G401 (cell line): ENCODE measurements at regions not wholly inside any gene's neighbourhood (a gene's known extent, or its start where the extent isn't known, plus 50 kb on each side); places are given as distances from the start of the nearest gene placed in this dataset.

Experiments used
- DNase-seq: peaks from one replicate; pipeline ENCODE4 v3.0.0-alpha.2; 2015; ENCODE audit warnings: low spot score
- in situ Hi-C: cut with HindIII; loops from 2 replicates; pipeline ENCODE4 v1.10.0; 2016; ENCODE audit warnings: low sequenced_read_pairs, mixed read lengths

- no peak for DNase-seq
- in situ Hi-C loops = no loop called here
These were observed 976.9 kb downstream of the BRD1 start for GRCh38 chr22:48850658-48851287.

DNA sequence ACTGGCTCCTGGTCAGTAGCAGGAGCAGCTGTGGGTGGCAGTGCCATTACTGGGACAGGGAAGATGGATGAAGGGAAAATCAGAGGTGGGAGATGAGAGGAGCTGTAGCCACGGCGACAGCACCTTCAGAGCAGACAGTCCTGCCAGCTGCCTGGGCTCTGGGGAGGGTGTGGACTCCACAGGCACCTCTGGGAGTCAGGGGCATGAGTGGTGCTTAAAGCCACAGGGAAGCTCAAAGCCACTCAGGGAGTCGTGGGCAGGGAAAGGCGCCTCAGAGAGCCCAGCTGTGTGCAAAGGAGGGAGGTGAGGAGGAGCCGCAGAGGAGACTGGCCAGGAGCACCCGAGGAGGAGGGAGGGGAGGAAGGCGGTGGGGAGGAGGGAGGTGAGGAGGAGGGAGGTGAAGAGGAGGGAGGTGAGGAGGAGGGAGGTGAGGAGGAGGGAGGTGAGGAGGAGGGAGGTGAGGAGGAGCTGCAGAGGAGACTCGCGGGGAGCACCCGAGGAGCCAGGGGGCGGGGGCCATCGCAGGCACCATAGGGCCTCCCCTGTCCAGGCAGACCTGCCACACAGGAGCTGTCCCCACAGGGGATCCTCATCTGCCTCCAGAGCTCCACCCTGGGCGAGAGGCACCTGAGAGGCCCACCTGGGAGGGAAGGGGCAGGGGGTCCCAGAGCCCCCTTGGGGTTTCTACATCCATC is 977.6 kb downstream of the BRD1 start:
- in situ Hi-C loops = no loop called here

DNA sequence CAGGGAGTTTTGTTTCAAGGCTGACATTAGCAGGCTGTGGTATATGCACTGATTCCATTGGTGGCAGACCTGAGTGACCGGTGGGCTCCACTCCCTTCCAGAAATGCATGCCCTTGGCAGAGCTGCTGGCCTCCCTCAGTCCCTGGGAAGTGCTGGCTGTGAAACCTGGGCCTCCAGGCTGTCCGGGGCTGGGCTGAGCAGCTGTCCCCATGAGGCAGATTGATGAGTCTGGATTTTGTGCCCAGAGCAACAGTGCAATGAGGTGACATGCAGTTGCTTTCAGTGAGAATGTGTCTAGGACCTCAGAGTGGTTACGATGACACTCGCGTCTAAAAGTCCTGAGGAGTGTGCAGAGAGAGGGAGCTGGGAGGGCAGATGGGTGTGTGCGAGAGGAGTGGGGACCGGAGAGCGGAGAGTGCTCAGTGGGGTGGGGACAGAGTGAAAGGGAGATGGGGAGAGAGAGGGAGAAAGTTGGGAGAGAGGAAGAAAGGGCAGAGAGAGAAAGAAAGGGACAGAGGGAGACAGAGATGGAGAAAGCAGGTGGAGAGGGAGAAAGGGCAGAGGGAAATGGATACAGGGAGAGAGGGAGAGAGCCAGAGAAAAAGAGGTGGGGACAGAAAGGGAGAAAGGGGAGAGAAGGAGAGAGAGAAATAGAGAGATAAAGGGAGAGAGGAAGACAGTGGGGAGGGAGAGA is 978.3 kb downstream of the BRD1 start:
- in situ Hi-C loops = no loop called here
- DNase-seq = no peak

More for the DNA sequence above, 977.6 kb downstream of the BRD1 start:
- no peak for DNase-seq

DNA sequence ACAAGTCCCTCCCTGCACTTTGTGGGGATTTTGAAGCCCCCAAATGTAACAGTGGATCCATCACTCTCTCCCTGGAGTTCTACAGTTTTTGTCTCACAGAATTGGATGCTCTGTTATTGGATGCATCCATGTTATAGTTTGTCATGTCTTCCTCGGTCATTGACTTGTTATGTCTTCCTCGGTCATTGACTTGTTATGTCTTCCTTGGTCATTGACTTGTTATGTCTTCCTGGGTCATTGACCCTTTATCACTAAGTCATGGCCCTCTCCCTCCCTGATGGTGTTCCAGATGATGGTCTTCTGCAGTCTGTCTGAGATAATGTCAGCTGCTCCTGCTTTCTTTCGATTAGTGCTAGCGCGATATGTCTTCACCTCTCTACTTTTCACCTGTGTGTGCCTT is 981.5 kb downstream of the BRD1 start:
- in situ Hi-C loops = no loop called here

GRCh38 chr22:48845356-48845936 is 982.2 kb downstream of the BRD1 start:
- no peak for DNase-seq
- in situ Hi-C loops = no loop called here

More for the DNA sequence above, 981.5 kb downstream of the BRD1 start:
- no peak for DNase-seq

- in situ Hi-C loops = no loop called here
These were observed 983.5 kb downstream of the BRD1 start for GRCh38 chr22:48844056-48844675.

DNA sequence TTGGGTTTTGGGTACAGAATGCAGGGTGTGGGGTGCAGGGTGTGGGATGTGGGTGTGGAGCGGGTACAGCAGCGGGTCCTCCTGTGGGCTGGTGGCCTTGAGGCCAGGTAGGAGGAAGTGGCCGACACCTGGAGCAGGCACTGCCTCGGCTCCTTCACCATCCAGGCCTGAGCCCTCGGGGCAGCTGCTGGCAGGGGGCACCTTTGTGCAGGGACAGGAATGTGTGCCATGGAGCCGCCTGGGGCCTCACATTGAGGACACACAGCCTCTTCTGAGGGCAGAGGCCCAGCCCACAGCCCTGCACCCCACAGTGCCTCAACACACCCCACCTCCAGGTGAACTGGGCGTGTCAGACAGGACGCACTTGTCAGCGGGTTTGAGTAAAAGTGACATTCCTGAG is 984.0 kb downstream of the BRD1 start:
- in situ Hi-C loops = no loop called here

More at GRCh38 chr22:48844056-48844675, 983.5 kb downstream of the BRD1 start:
- no peak for DNase-seq

GRCh38 chr22:48842976-48843375 is 984.7 kb downstream of the BRD1 start:
- DNase-seq = no peak
- in situ Hi-C loops = no loop called here

More for the DNA sequence above, 984.0 kb downstream of the BRD1 start:
- DNase-seq = no peak

DNA sequence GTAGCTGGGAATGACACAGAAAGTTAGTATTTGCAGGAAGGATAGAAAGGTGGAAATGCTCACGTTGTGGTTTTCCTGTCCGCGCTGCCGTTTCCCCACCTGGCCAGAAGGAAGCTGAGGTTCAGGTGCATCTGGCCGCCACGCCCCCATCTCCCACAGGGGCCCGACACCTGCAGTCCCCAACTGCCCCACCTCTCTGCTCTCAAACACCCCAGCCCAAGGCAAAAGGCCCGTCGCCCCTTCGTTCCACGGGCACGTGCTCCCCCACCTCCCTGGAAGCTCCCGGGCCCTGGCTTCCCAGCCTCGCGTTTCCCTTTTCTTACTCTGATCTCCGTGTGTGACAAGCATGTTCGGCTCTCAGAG is 985.1 kb downstream of the BRD1 start:
- in situ Hi-C loops = no loop called here
- no peak for DNase-seq

DNA sequence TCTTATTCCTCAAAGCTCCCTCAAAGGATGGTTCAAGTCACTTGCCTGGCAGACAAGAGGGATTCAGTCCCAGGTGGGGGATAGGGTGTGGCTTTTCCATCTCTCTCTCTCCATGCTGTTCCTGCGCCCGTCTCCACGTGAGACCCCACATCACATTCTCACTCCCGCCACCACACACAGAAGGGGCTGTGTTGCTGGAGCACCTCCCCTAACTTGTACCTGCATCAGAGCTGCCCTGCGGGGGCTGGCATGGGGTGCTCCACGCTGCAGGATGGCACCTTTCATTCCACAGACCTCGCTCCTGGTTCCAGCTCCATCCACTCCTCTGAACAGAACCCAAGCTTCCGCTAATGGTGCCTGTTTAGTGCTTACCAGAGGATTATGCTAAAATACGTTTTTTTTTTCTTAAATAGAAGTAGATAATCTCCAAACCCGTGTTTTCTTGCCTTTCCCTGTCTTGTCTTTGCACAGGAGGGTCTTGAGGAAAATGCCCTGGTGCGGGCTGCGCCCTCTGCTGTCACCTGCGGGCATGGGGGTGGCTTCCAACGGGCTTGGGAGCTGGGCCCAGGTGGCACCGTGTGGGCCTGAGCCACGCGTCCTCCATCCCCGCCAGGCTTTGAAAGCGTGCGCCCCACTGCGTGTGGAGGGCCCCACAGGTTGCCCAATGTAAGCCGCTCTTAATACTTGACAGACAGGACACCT is 985.6 kb downstream of the BRD1 start:
- in situ Hi-C loops = no loop called here
- DNase-seq = no peak

DNA sequence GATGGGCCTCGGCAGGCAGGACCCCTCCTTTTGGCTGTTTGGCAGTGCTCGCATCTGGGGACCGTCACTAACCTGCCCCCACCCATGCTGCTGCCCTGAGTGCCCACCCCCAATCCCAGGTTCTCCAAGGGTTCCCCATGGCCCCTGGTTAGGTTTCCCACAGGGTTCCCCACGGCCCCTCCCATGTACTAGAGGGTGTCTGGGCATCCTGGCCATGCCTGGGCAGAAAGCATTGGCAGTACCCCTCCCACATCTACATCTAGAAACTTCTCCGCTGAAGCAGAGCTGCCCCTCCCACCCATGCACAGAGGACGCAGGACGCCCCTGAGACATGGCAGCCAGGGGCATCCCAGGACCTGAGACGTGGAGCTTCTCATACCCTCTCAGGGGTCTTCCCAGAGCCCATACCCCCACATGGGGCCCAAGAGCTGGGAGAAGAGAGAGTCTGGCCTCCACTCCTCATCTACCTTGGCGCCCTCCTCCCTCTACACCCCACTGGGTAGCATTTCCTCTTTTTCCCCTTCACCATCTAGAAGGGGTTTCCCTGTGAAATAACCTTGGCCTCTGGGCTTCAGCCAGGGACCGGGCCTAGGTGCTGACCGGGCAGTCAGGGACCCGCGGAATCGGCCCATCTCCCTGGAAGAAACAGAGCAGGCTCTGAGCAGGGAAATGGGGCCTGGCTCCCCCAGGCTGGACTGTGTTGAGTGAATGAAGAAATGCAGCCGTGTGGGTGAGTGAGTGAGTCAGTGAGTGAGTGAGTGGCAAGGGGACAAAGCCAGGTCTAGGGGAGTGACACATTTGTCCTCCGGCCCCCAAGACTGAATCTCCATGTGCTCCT is 987.3 kb downstream of the BRD1 start:
- in situ Hi-C loops = no loop called here
- no peak for DNase-seq

- no peak for DNase-seq
- in situ Hi-C loops = no loop called here
These were observed 988.6 kb downstream of the BRD1 start for GRCh38 chr22:48838846-48839730.

DNA sequence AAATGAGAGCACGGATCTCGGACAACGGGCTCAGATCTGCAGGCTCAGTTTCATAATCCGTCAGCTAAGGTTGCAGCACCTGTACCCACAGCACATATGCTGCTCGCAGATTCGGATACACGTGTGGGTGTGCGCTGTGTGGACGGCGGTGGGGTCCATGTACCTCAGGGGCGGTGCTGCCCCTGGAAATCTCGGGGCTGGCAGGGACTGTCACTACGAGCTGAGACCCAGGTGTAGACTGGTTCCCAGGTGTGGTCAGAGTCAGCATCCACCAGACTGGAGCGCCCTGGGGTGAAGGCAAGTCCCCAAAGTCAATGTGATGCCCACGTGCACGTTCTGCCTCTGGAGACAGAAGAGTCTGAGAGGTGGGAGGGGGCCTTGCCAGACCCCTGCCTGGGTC is 989.3 kb downstream of the BRD1 start:
- in situ Hi-C loops = no loop called here
- DNase-seq = no peak

DNA sequence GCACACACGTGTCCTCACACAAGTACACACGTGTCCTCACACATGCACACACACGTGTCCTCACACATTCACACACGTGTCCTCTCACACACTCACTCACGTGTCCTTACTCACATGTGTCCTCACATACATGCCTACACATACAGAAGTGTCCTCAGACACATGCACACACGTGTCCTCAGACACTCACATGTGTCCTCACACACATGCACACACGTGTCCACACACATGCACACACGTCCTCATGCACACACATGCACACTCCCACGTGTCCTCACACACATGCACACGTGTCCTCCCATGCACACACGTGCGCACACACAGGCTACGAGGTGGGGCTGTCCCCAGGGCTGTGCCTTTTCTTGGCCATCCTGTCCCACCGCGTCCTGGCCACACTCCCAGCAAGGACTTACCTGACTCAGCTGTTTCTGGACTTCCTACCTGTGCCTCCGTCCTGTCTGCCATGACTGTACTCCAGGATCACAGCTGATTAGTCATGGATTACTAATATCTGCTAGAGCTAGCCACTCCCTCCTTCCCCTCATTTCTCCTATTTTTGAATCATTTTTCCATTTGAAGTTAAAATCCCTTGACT is 990.2 kb downstream of the BRD1 start:
- in situ Hi-C loops = no loop called here
- DNase-seq = no peak

- in situ Hi-C loops = no loop called here
These were observed 990.9 kb downstream of the BRD1 start for GRCh38 chr22:48836673-48837340.

DNA sequence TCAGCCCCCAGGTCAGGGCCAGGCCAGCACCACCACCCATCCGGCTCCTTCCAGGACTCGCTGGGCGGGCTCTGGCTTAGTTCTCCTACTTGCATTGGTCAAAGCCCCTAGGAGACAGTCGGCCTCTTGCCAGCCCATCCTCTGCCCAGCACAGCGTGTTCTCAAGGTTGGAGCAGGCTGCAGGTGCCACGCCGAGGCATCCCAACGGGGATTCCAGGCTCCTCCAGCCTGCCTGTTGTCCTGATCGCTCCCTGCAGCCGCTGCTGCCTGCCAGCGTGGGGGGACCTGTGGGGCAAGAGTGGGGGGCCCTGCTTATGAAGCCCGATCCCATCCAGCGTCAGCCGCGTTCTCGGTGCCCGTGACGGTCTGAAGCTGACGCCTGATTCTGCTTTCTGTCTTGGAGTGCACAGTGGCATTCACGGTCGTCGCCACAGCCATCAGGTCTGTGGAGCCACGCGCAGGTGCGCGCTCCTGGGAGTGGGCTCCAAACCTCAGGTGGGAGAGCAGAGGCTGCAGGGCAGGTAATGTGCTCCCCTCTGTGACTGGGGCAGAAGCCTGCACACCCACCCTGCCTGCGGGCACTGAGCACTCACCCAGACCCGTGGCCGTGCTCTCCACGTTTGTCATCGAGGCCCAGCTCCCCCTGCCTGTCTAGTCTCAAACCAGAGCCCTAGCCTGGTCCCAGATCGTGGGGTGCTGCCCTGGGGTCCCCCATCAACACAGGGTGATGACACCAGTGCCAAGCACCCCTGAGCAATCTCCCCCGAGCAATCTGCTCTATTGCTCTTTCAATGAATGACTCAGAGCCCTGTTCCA is 991.6 kb downstream of the BRD1 start:
- DNase-seq = no peak
- in situ Hi-C loops = no loop called here

More at GRCh38 chr22:48836673-48837340, 990.9 kb downstream of the BRD1 start:
- no peak for DNase-seq
